HepG2 (cell line): ENCODE measurements at regions not wholly inside any gene's neighbourhood (a gene's known extent, or its start where the extent isn't known, plus 50 kb on each side); places are given as distances from the start of the nearest gene placed in this dataset.

Experiments used
- ATAC-seq: fragments of 200-7000 bp; cut with Tn5 transposase; 3 replicates; pipeline ENCODE4 v1.9.1; 2020; ENCODE audit warnings: mild to moderate bottlenecking, moderate library complexity
- BruUV-seq: library from RNA; stranded (reverse); fragments of 400-500 nt; replicated peaks from 2 replicates; lab custom pipeline; 2021; lab: Mats Ljungman, UMichigan
- CTCF ChIA-PET: fragments of 300-600 bp; formaldehyde crosslinking; extraction: SDS; loops from one replicate; lab custom pipeline; 2021; ENCODE audit warnings: low total read pairs, inconsistent platforms, low intra/inter-chr PET ratio; lab: Yijun Ruan, JAX
- POLR2A ChIA-PET: fragments of 350-600 bp; sonication (Branson Sonifier 250); formaldehyde crosslinking; loops from one replicate; lab custom pipeline; 2020; ENCODE audit warnings: antibody characterized with exemption, inconsistent platforms; lab: Yijun Ruan, JAX
- DNase-seq: peaks from one replicate; pipeline ENCODE4 v3.0.0-alpha.2; 2015; ENCODE audit warnings: low spot score
- FAIRE-seq: peaks from 3 replicates; lab custom pipeline; 2011; peaks lifted over from hg19 to GRCh38; lab: Jason Lieb, UNC
- H2AFZ ChIP-seq: one replicate; pipeline ENCODE4 v1.6.1; 2011; ENCODE audit warnings: low read length, inconsistent platforms
- H3K27ac ChIP-seq: fragments of 300-600 bp; 3 replicates; pipeline ENCODE4 v1.8.0; 2011; ENCODE audit warnings: mixed run types, mild to moderate bottlenecking, mixed read lengths, low read length, inconsistent platforms; ENCODE audit not compliant: insufficient read depth; ENCODE audit errors: extremely low read length
- H3K27me3 ChIP-seq, 2 experiments: fragments of 200-600 bp in 1 of 2; 2 replicates in 1 of 2; 3 replicates in 1 of 2; pipeline versions ENCODE4 v1.6.0 to v1.8.0; 2011; ENCODE audit warnings: low read length in 2 of 2, mild to moderate bottlenecking in 2 of 2, moderate library complexity in 2 of 2, inconsistent platforms in 1 of 2; ENCODE audit not compliant: insufficient read depth in 2 of 2, control insufficient read depth in 1 of 2
- H3K36me3 ChIP-seq, 2 experiments: fragments of 200-600 bp in 1 of 2; replicated peaks in 1 of 2; 2 replicates in 1 of 2; 3 replicates in 1 of 2; pipeline versions ENCODE4 v1.5.1 to v1.8.0; 2011; ENCODE audit warnings: low read length in 2 of 2, inconsistent platforms in 1 of 2; ENCODE audit not compliant: insufficient read depth in 2 of 2, control insufficient read depth in 1 of 2
- H3K4me1 ChIP-seq: 2 replicates; pipeline ENCODE4 v1.5.1; 2012; ENCODE audit warnings: low read length, inconsistent platforms; ENCODE audit not compliant: insufficient read depth
- H3K4me2 ChIP-seq: 2 replicates; pipeline ENCODE4 v1.6.0; 2011; ENCODE audit warnings: low read depth, low read length, inconsistent platforms
- H3K4me3 ChIP-seq, 3 experiments: fragments of 200-600 bp in 1 of 3; sonication (generic), shearing (Covaris generic) in 1 of 3; replicated peaks in 1 of 3; 2 replicates each; pipeline ENCODE4 v1.5.1; 2011 to 2016; ENCODE audit warnings: low read length in 3 of 3, inconsistent platforms in 2 of 3, low read depth in 2 of 3, mild to moderate bottlenecking in 2 of 3, control low read depth in 1 of 3, mixed read lengths in 1 of 3; ENCODE audit not compliant: insufficient read depth in 1 of 3
- H3K79me2 ChIP-seq: one replicate; pipeline ENCODE4 v1.6.1; 2011; ENCODE audit warnings: low read length, inconsistent platforms; ENCODE audit not compliant: insufficient read depth
- H3K9ac ChIP-seq: 2 replicates; pipeline ENCODE4 v1.6.0; 2011; ENCODE audit warnings: mild to moderate bottlenecking, low read depth, low read length, inconsistent platforms; ENCODE audit not compliant: insufficient read depth
- H3K9me3 ChIP-seq: 2 replicates; pipeline ENCODE4 v1.5.1; 2012; ENCODE audit warnings: mild to moderate bottlenecking, low read length
- H4K20me1 ChIP-seq: 2 replicates; pipeline ENCODE4 v1.6.0; 2011; ENCODE audit warnings: inconsistent platforms, mild to moderate bottlenecking, low read length, moderate library complexity; ENCODE audit not compliant: insufficient read depth
- CREB1 ChIP-seq, 2 experiments: fragments of 450-650 bp in 1 of 2; IDR thresholded peaks; 2 replicates each; pipeline ENCODE4 v1.6.1; 2016 to 2017; ENCODE audit warnings: control low read depth in 1 of 2, mild to moderate bottlenecking in 1 of 2, missing compliant biosample characterization in 1 of 2, missing genetic modification characterization in 1 of 2
- E2F1 ChIP-seq: sonication (generic); formaldehyde crosslinking; IDR thresholded peaks from 2 replicates; pipeline ENCODE4 v1.5.0; 2020; ENCODE audit warnings: missing genetic modification reagents
- E2F5 ChIP-seq: sonication (generic); formaldehyde crosslinking; conservative IDR thresholded peaks from 2 replicates; pipeline ENCODE4 v1.4.0; 2020; ENCODE audit warnings: missing genetic modification reagents
- HIC2 ChIP-seq: sonication (generic); formaldehyde crosslinking; IDR thresholded peaks from 2 replicates; pipeline ENCODE4 v1.9.0; 2022; ENCODE audit warnings: low read depth, missing genetic modification reagents
- HOXD1 ChIP-seq: sonication (generic); formaldehyde crosslinking; IDR thresholded peaks from 2 replicates; pipeline ENCODE4 v1.5.0; 2020; ENCODE audit warnings: missing genetic modification reagents
- MEF2D ChIP-seq: sonication (generic); formaldehyde crosslinking; IDR thresholded peaks from 2 replicates; pipeline ENCODE4 v1.5.1; 2020; ENCODE audit warnings: mild to moderate bottlenecking, missing genetic modification reagents
- POGZ ChIP-seq: sonication (generic); formaldehyde crosslinking; IDR thresholded peaks from 2 replicates; pipeline ENCODE4 v1.4.0; 2020; ENCODE audit warnings: mild to moderate bottlenecking, missing genetic modification reagents
- SKI ChIP-seq: fragments of 450-650 bp; IDR thresholded peaks from one replicate; pipeline ENCODE4 v1.6.1; 2018; ENCODE audit warnings: mild to moderate bottlenecking; ENCODE audit not compliant: partially characterized antibody
- SRSF9 ChIP-seq: fragments of 200-400 bp; formaldehyde crosslinking; IDR thresholded peaks from 2 replicates; pipeline ENCODE4 v1.6.1; 2018; ENCODE audit warnings: borderline replicate concordance, mild to moderate bottlenecking, low read depth, low read length; ENCODE audit not compliant: insufficient read depth, poor library complexity, severe bottlenecking
- SRY ChIP-seq: sonication (generic); formaldehyde crosslinking; IDR thresholded peaks from 2 replicates; pipeline ENCODE4 v1.8.0; 2022; ENCODE audit warnings: mild to moderate bottlenecking, missing genetic modification reagents
- TFE3 ChIP-seq: IDR thresholded peaks from 2 replicates; pipeline ENCODE4 v1.6.1; 2016
- ZBTB1 ChIP-seq: sonication (generic); formaldehyde crosslinking; IDR thresholded peaks from 2 replicates; pipeline ENCODE4 v1.4.0; 2020; ENCODE audit warnings: missing genetic modification reagents, borderline replicate concordance
- ZKSCAN5 ChIP-seq: sonication (generic); formaldehyde crosslinking; IDR thresholded peaks from 2 replicates; pipeline ENCODE4 v1.5.1; 2020; ENCODE audit warnings: mild to moderate bottlenecking, missing genetic modification reagents
- ZNF280B ChIP-seq: sonication (generic); formaldehyde crosslinking; IDR thresholded peaks from 2 replicates; pipeline ENCODE4 v1.5.0; 2020; ENCODE audit warnings: missing genetic modification reagents, mild to moderate bottlenecking, borderline replicate concordance
- ZNF367 ChIP-seq: sonication (generic); formaldehyde crosslinking; IDR thresholded peaks from 2 replicates; pipeline ENCODE4 v1.4.0; 2020; ENCODE audit warnings: missing genetic modification reagents, borderline replicate concordance
- ZNF543 ChIP-seq: sonication (generic); formaldehyde crosslinking; IDR thresholded peaks from 2 replicates; pipeline ENCODE4 v1.4.0; 2020; ENCODE audit warnings: mild to moderate bottlenecking, missing genetic modification reagents
- ZNF775 ChIP-seq: sonication (generic); formaldehyde crosslinking; IDR thresholded peaks from 2 replicates; pipeline ENCODE4 v1.4.0; 2020; ENCODE audit warnings: missing genetic modification reagents, mild to moderate bottlenecking, moderate library complexity, borderline replicate concordance
- WGBS: methylation state at CpG from one replicate; pipeline ENCODE4 v1.1.6; 2017; ENCODE audit warnings: low lambda C conversion rate; 5-methylcytosine and 5-hydroxymethylcytosine counted together
- in situ Hi-C: cut with HindIII; loops from 2 replicates; pipeline ENCODE4 v1.10.0; 2017; ENCODE audit warnings: low pct_unique_long_range_greater_than_20kb; ENCODE audit not compliant: extremely low pct_ligation_motif_present
- intact Hi-C: fragments of 100-400 bp; cut with micrococcal nuclease; formaldehyde crosslinking; loops from one replicate; pipeline ENCODE4 v1.10.0; 2022; ENCODE audit not compliant: unreplicated experiment

GRCh38 chr5:112024769-112025168, 267.8 kb upstream of the NREP start (continued):
- TF ChIP-seq MEF2D (CRISPR knock-in tag), result no peak

GRCh38 chr5:112024221-112024620, 267.2 kb upstream of the NREP start:
- H3K79me2 ChIP-seq, result no peaks in the 10 kb centered on the region
- H2AFZ ChIP-seq, result no peak overlapping the region
- intact Hi-C loops, result no loop called here
- no peak for FAIRE-seq
- DNase-seq, result no peak
- no peaks in the 10 kb centered on the region for H4K20me1 ChIP-seq
- ChIA-PET POLR2A (no interaction called here), CTCF (no interaction called here)
- H3K9me3 ChIP-seq, result no peaks in the 10 kb centered on the region
- in situ Hi-C loops, result no loop called here
- no peaks in the 10 kb centered on the region for H3K36me3 ChIP-seq
- ATAC-seq, result no peak
- no TSS peak for BruUV-seq
- no peaks in the 10 kb centered on the region for H3K27me3 ChIP-seq
- no peak overlapping the region for H3K4me2 ChIP-seq
- WGBS, result 1% methylated on average over 3 of the region's 3 CpGs
- H3K27ac ChIP-seq, result no peak overlapping the region
- H3K4me3 ChIP-seq, result no peak overlapping the region
- no peak overlapping the region for H3K9ac ChIP-seq
- H3K4me1 ChIP-seq, result no peaks in the 10 kb centered on the region
- TF ChIP-seq HIC2 (CRISPR knock-in tag), result no peak
- no peak for TF ChIP-seq SRSF9
- TF ChIP-seq SKI, result no peak
- no peak for TF ChIP-seq CREB1 (IDR thresholded peaks at IDR 0.05)
- no peak for TF ChIP-seq CREB1 (CRISPR knock-in tag; IDR thresholded peaks at IDR 0.05)
- no peak for TF ChIP-seq ZKSCAN5 (CRISPR knock-in tag)
- no peak for TF ChIP-seq ZNF280B (CRISPR knock-in tag)
- TF ChIP-seq ZNF367 (CRISPR knock-in tag), result no peak
- TF ChIP-seq TFE3 (CRISPR knock-in tag), result no peak
- no peak for TF ChIP-seq E2F5 (CRISPR knock-in tag)
- no peak for TF ChIP-seq HOXD1 (CRISPR knock-in tag)
- no peak for TF ChIP-seq POGZ (CRISPR knock-in tag)
- no peak for TF ChIP-seq ZNF775 (CRISPR knock-in tag)
- no peak for TF ChIP-seq ZNF543
- no peak for TF ChIP-seq SRY (CRISPR knock-in tag)
- no peak for TF ChIP-seq ZBTB1 (CRISPR knock-in tag)
- TF ChIP-seq E2F1 (CRISPR knock-in tag), result no peak
